ENCODE measurements at regions not wholly inside any gene's neighbourhood (a gene's known extent, or its start where the extent isn't known, plus 50 kb on each side); places are given as distances from the start of the nearest gene placed in this dataset.
"Not testable (repeated sequence)": the region's sequence is repeated elsewhere in the genome, so short reads cannot be mapped to it uniquely, and the experiment has no call there.

- no peak for DNase-seq (ENCODE audit: low read depth in 2 of 3, low spot score in 2 of 3)
Observed at GRCh38 chr10:105597312-105597711, 956.2 kb downstream of the SORCS3 start.

GRCh38 chr10:105596749-105597148 lies 955.7 kb downstream of the SORCS3 start:
- no peak for DNase-seq (ENCODE audit: low read depth in 2 of 3, low spot score in 2 of 3)

- DNase-seq (ENCODE audit: low read depth in 2 of 3, low spot score in 2 of 3), result no peak
Observed at GRCh38 chr10:105594296-105594695, 953.2 kb downstream of the SORCS3 start.

- no peak for DNase-seq (ENCODE audit: low read depth in 2 of 3, low spot score in 2 of 3)
Observed at GRCh38 chr10:105592468-105592867, 951.4 kb downstream of the SORCS3 start.

GRCh38 chr10:105586451-105587098 lies 945.5 kb downstream of the SORCS3 start:
- no peak for DNase-seq (ENCODE audit: low read depth in 2 of 3, low spot score in 2 of 3)

GRCh38 chr10:105585753-105586152 lies 944.7 kb downstream of the SORCS3 start:
- DNase-seq (ENCODE audit: low read depth in 2 of 3, low spot score in 2 of 3), result no peak

- no peak for DNase-seq (ENCODE audit: low read depth in 2 of 3, low spot score in 2 of 3)
Observed at GRCh38 chr10:105585171-105585570, 944.1 kb downstream of the SORCS3 start.

- DNase-seq (ENCODE audit: low read depth in 2 of 3, low spot score in 2 of 3), result no peak
Observed at GRCh38 chr10:105579112-105579511, 938.0 kb downstream of the SORCS3 start.

- no peak for DNase-seq (ENCODE audit: low read depth in 2 of 3, low spot score in 2 of 3)
Observed at GRCh38 chr10:105577865-105578607, 936.9 kb downstream of the SORCS3 start.

- DNase-seq (ENCODE audit: low read depth in 2 of 3, low spot score in 2 of 3), result no peak
Observed at GRCh38 chr10:105559333-105560097, 918.4 kb downstream of the SORCS3 start.

GRCh38 chr10:105550453-105550852 lies 909.4 kb downstream of the SORCS3 start:
- DNase-seq (ENCODE audit: low read depth in 2 of 3, low spot score in 2 of 3), result not testable (repeated sequence)

- DNase-seq (ENCODE audit: low read depth in 2 of 3, low spot score in 2 of 3), result no peak
Observed at GRCh38 chr10:105549731-105550130, 908.6 kb downstream of the SORCS3 start.

GRCh38 chr10:105545101-105545500 lies 904.0 kb downstream of the SORCS3 start:
- no peak for DNase-seq (ENCODE audit: low read depth in 2 of 3, low spot score in 2 of 3)

GRCh38 chr10:105540381-105540780 lies 899.3 kb downstream of the SORCS3 start:
- DNase-seq (ENCODE audit: low read depth in 2 of 3, low spot score in 2 of 3), result no peak

- DNase-seq (ENCODE audit: low read depth in 2 of 3, low spot score in 2 of 3), result no peak
Observed at GRCh38 chr10:105538874-105539273, 897.8 kb downstream of the SORCS3 start.

- no peak for DNase-seq (ENCODE audit: low read depth in 2 of 3, low spot score in 2 of 3)
Observed at GRCh38 chr10:105535478-105535877, 894.4 kb downstream of the SORCS3 start.

GRCh38 chr10:105534086-105534485 lies 893.0 kb downstream of the SORCS3 start:
- DNase-seq (ENCODE audit: low read depth in 2 of 3, low spot score in 2 of 3), result no peak

GRCh38 chr10:105516511-105516910 lies 875.4 kb downstream of the SORCS3 start:
- no peak for DNase-seq (ENCODE audit: low read depth in 2 of 3, low spot score in 2 of 3)

GRCh38 chr10:105514106-105514505 lies 873.0 kb downstream of the SORCS3 start:
- no peak for DNase-seq (ENCODE audit: low read depth in 2 of 3, low spot score in 2 of 3)

GRCh38 chr10:105509517-105509916 lies 868.4 kb downstream of the SORCS3 start:
- DNase-seq (ENCODE audit: low read depth in 2 of 3, low spot score in 2 of 3), result no peak

GRCh38 chr10:105506262-105506661 lies 865.2 kb downstream of the SORCS3 start:
- no peak for DNase-seq (ENCODE audit: low read depth in 2 of 3, low spot score in 2 of 3)

- no peak for DNase-seq (ENCODE audit: low read depth in 2 of 3, low spot score in 2 of 3)
Observed at GRCh38 chr10:105503714-105504113, 862.6 kb downstream of the SORCS3 start.
